ENCODE measurements at regions not wholly inside any gene's neighbourhood (a gene's known extent, or its start where the extent isn't known, plus 50 kb on each side); places are given as distances from the start of the nearest gene placed in this dataset.

DNA sequence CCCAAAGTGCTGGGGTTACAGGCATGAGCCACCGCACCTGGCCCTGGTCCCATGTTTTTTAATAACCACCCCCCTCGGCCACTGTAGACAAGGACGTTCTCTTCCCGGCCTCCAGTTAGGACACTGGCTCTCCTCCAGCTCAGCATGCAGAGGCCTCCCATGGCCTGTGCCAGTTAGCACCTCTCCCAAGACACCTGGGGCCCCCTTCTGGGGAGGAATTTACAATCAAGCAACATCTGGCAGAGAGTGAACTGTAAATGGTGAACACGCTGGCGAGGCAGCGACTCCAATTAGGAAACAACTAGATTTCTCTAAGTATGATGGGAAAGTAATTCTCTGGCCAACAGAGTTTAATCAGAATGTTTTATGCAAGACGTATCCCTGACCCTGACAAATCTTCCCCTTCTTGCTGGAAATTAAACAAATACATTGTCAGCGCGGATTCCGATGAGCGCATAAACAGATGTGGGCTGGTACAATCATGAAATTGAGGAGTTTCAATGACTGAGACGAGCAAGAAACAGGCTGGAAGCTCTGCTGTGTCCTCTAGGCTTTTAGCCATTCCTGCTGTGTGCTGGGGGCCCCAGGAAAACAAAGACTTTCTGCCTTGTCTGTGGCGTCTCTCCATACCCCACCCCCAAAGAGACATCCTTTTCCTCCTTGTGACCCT lies 61.7 kb upstream of the DLK1 start:
- no peak overlapping the region for H3K4me3 ChIP-seq
- peak overlapping the region; percentile 44 to 56; a peak in 5 of 6 replicates for H3K27ac ChIP-seq
- H3K4me1 ChIP-seq: peaks cover 23% of the 10 kb centered on the region
- FAIRE-seq (no peak), ATAC-seq (no peak), DNase-seq (ENCODE audit: low read depth in 1 of 2, low spot score in 1 of 2) (no peak)
- ChIA-PET POLR2A (no interaction called here), CTCF (interaction anchor here (1.0 to 31.4 kb wide), 13 partner anchors 8 to 999 kb away, joined by 3 to 602 read pairs (median 6); no protein-coding TSS in a partner anchor)
- H3K9me3 ChIP-seq: no peaks in the 10 kb centered on the region
- peak overlapping the region; percentile 42 for H3K4me2 ChIP-seq
- 83% methylated on average over 14 of the region's 14 CpGs for WGBS (ENCODE audit: missing lambda C conversion rate)
- TF ChIP-seq, protein P1, sequence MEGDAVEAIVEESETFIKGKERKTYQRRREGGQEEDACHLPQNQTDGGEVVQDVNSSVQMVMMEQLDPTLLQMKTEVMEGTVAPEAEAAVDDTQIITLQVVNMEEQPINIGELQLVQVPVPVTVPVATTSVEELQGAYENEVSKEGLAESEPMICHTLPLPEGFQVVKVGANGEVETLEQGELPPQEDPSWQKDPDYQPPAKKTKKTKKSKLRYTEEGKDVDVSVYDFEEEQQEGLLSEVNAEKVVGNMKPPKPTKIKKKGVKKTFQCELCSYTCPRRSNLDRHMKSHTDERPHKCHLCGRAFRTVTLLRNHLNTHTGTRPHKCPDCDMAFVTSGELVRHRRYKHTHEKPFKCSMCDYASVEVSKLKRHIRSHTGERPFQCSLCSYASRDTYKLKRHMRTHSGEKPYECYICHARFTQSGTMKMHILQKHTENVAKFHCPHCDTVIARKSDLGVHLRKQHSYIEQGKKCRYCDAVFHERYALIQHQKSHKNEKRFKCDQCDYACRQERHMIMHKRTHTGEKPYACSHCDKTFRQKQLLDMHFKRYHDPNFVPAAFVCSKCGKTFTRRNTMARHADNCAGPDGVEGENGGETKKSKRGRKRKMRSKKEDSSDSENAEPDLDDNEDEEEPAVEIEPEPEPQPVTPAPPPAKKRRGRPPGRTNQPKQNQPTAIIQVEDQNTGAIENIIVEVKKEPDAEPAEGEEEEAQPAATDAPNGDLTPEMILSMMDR (IDR thresholded peaks at IDR 0.05): no peak
- TF ChIP-seq HDAC2 (IDR thresholded peaks at IDR 0.05) (no peak), GATA3 (IDR thresholded peaks at IDR 0.05; ENCODE audit: borderline replicate concordance) (no peak), CHD4 (IDR thresholded peaks at IDR 0.05; ENCODE audit: borderline replicate concordance) (no peak), KDM5A (IDR thresholded peaks at IDR 0.05) (no peak), CEBPB (IDR thresholded peaks at IDR 0.05) (no peak), TP53 (CRISPR knock-in tag; IDR thresholded peaks at IDR 0.05) (no peak), POLR2AphosphoS2 (conservative IDR thresholded peaks at IDR 0.05; ENCODE audit: low read length) (no peak), FOSL2 (IDR thresholded peaks at IDR 0.05) (no peak), FOSL2 (CRISPR knock-in tag; IDR thresholded peaks at IDR 0.05) (no peak), EHMT2 (IDR thresholded peaks at IDR 0.05; ENCODE audit: low read depth) (no peak), USF2 (IDR thresholded peaks at IDR 0.05) (no peak), MAX (IDR thresholded peaks at IDR 0.05) (no peak)

GRCh38 chr14:100665511-100666032 lies 61.1 kb upstream of the DLK1 start:
- CTCF ChIA-PET: interaction anchor here (1.0 to 31.4 kb wide), 8 partner anchors 8 to 998 kb away, joined by 4 to 602 read pairs (median 14); no protein-coding TSS in a partner anchor
- ATAC-seq (peak; percentile 33 to 45), FAIRE-seq (no peak), DNase-seq (ENCODE audit: low read depth in 1 of 2, low spot score in 1 of 2) (peak in 1 of 2 experiments; percentile 37)
- no peak overlapping the region for H3K4me3 ChIP-seq
- peak overlapping the region; percentile 42 for H3K4me2 ChIP-seq
- POLR2A ChIA-PET: no interaction called here
- H3K9me3 ChIP-seq: no peaks in the 10 kb centered on the region
- peak overlapping the region; percentile 54 to 56; a peak in 5 of 6 replicates for H3K27ac ChIP-seq
- 23% methylated on average over 9 of the region's 11 CpGs for WGBS (ENCODE audit: missing lambda C conversion rate)
- H3K4me1 ChIP-seq: peaks cover 27% of the 10 kb centered on the region
- TF ChIP-seq ESRRA (IDR thresholded peaks at IDR 0.05; ENCODE audit: borderline replicate concordance, low read length) (no peak), SMC3 (IDR thresholded peaks at IDR 0.05) (0 out of 3 replicates have a peak, but pooled peaks have one; percentile 7), E2F6 (IDR thresholded peaks at IDR 0.05; ENCODE audit: borderline replicate concordance, low read depth) (0 out of 2 replicates have a peak, but pooled peaks have one; percentile 20), HES2 (IDR thresholded peaks at IDR 0.05) (no peak), FOSL2 (IDR thresholded peaks at IDR 0.05) (peak; percentile 37; the same call in 1 of the 2 replicates), FOSL2 (CRISPR knock-in tag; IDR thresholded peaks at IDR 0.05) (no peak)

DNA sequence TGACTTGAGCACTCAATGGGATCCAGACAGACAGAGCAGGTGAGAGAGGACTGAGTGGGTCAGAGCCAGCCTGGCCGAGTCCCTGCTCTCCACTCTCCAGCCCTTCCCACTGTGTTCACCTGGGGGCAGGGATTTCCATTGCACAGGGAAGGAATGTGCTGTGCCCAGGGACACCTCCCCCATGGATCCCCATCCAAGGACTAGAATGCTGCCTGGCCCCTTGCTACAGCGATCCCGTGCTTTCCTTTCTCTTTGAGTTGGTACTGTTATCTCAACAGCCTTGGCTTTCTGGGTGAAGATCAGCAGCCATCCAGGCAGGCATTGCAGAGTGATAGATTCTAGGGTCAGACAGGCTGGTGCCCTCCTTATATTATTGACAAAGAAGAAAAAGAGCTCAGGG lies 60.3 kb upstream of the DLK1 start:
- CTCF ChIA-PET: interaction anchor here (0.9 to 31.4 kb wide), 3 partner anchors 20 to 282 kb away, joined by 3 to 602 read pairs (median 4); no protein-coding TSS in a partner anchor
- FAIRE-seq: no peak
- no peaks in the 10 kb centered on the region for H3K9me3 ChIP-seq
- WGBS (ENCODE audit: missing lambda C conversion rate): 96% methylated on average over 3 of the region's 3 CpGs
- peaks cover 27% of the 10 kb centered on the region for H3K4me1 ChIP-seq
- H3K27ac ChIP-seq: peak overlapping the region; percentile 54 to 56; a peak in 5 of 6 replicates
- POLR2A ChIA-PET: no interaction called here
- peak overlapping the region; percentile 42; the same call in 2 of the 3 replicates for H3K4me2 ChIP-seq
- ATAC-seq: no peak
- TF ChIP-seq POLR2A (IDR thresholded peaks at IDR 0.05; ENCODE audit: low read length): no peak
- TF ChIP-seq EHMT2 (IDR thresholded peaks at IDR 0.05; ENCODE audit: low read depth): no peak
- TF ChIP-seq NPAS2 (CRISPR knock-in tag; IDR thresholded peaks at IDR 0.05; ENCODE audit: borderline replicate concordance): no peak
- TF ChIP-seq JUN (IDR thresholded peaks at IDR 0.05): no peak
- H3K4me3 ChIP-seq: no peak overlapping the region
- DNase-seq (ENCODE audit: low read depth in 1 of 2, low spot score in 1 of 2): no peak

All from A549 (cell line).